SH-SY5Y (cell line): ENCODE measurements at regions not wholly inside any gene's neighbourhood (a gene's known extent, or its start where the extent isn't known, plus 50 kb on each side); places are given as distances from the start of the nearest gene placed in this dataset.

Source experiments
- GATA2 ChIP-seq: IDR thresholded peaks from 2 replicates; pipeline ENCODE4 v1.6.1; 2011; ENCODE audit warnings: mild to moderate bottlenecking, low read depth, low read length
- GATA3 ChIP-seq: IDR thresholded peaks from 2 replicates; pipeline ENCODE4 v1.6.1; 2011; ENCODE audit warnings: low read depth, mild to moderate bottlenecking, low read length, moderate library complexity

- TF ChIP-seq GATA2 (no peak), GATA3 (no peak)
These were observed 441.0 kb upstream of the SOX9 start for GRCh38 chr17:71679832-71680231.
